Mammary epithelial cell (primary cell): ENCODE measurements at regions not wholly inside any gene's neighbourhood (a gene's known extent, or its start where the extent isn't known, plus 50 kb on each side); places are given as distances from the start of the nearest gene placed in this dataset.

Experiments used
- CTCF ChIP-seq, 2 donors: IDR thresholded peaks in 1 of 2; conservative IDR thresholded peaks in 1 of 2; 2 replicates each; pipeline ENCODE4 v1.5.1; 2011 to 2012; ENCODE audit warnings: inconsistent platforms in 2 of 2, low read length in 2 of 2, mild to moderate bottlenecking in 2 of 2, control low read depth in 1 of 2, low read depth in 1 of 2; ENCODE audit not compliant: insufficient read depth in 1 of 2; ENCODE audit errors: extremely low read depth in 1 of 2
- EZH2 ChIP-seq: IDR thresholded peaks from 2 replicates; pipeline ENCODE4 v1.6.1; 2012; ENCODE audit warnings: low read length, inconsistent platforms, borderline replicate concordance

- TF ChIP-seq CTCF (conservative IDR thresholded peaks at IDR 0.05 in 1 of 2, IDR thresholded peaks at IDR 0.05 in 1 of 2; ENCODE audit: extremely low read depth in 1 of 2, insufficient read depth in 1 of 2, low read depth in 1 of 2, low read length in 2 of 2) (no peak), EZH2 (no peak)
These were observed 265.9 kb upstream of the FAM78B start for GRCh38 chr1:166432655-166433054.
